Urinary bladder (tissue), 3 donors: ENCODE measurements at regions not wholly inside any gene's neighbourhood (a gene's known extent, or its start where the extent isn't known, plus 50 kb on each side); places are given as distances from the start of the nearest gene placed in this dataset.

Experiments
- DNase-seq: peaks from one replicate; pipeline ENCODE4 v3.0.0-alpha.2; 2015; ENCODE audit errors: extremely low spot score
- H3K27ac ChIP-seq: one replicate; pipeline ENCODE4 v1.5.1; 2013; ENCODE audit warnings: low read depth, mild to moderate bottlenecking, moderate library complexity
- H3K36me3 ChIP-seq: one replicate; pipeline ENCODE4 v1.6.1; 2013; ENCODE audit warnings: mild to moderate bottlenecking, moderate library complexity; ENCODE audit not compliant: insufficient read depth
- H3K4me1 ChIP-seq: one replicate; pipeline ENCODE4 v1.6.1; 2013; ENCODE audit warnings: mild to moderate bottlenecking, moderate library complexity; ENCODE audit not compliant: insufficient read depth
- H3K4me3 ChIP-seq: one replicate; pipeline ENCODE4 v1.5.1; 2013; ENCODE audit warnings: low read depth, low read length
- WGBS: extraction: QIAGEN DNeasy Blood & Tissue Kit; methylation state at CpG from one replicate; pipeline ENCODE4 v1.1.7; 2013; 5-methylcytosine and 5-hydroxymethylcytosine counted together
- donor health status: healthy with polysubstance abuse.
- donor health status: healthy.

GRCh38 chr12:30063435-30063945 is 279.7 kb upstream of the TMTC1 start:
- Histone ChIP-seq H3K36me3 (no peaks in the 10 kb centered on the region), H3K4me1 (no peaks in the 10 kb centered on the region), H3K27ac (no peak overlapping the region), H3K4me3 (no peak overlapping the region)
- DNase-seq = no peak

- no peak for DNase-seq
- Histone ChIP-seq H3K27ac (no peak overlapping the region), H3K36me3 (no peaks in the 10 kb centered on the region), H3K4me3 (no peak overlapping the region), H3K4me1 (no peaks in the 10 kb centered on the region)
- WGBS = 49% methylated on average over 2 of the region's 2 CpGs
These were observed 264.6 kb upstream of the TMTC1 start for GRCh38 chr12:30048371-30048770.

- no peaks in the 10 kb centered on the region for H3K4me1 ChIP-seq
- H3K27ac ChIP-seq = no peak overlapping the region
- 45% methylated on average over 5 of the region's 5 CpGs for WGBS
- no peaks in the 10 kb centered on the region for H3K36me3 ChIP-seq
- no peak overlapping the region for H3K4me3 ChIP-seq
- no peak for DNase-seq
These were observed 263.9 kb upstream of the TMTC1 start for GRCh38 chr12:30047516-30048254.

GRCh38 chr12:30046376-30046775 is 262.6 kb upstream of the TMTC1 start:
- no peak for DNase-seq
- no peaks in the 10 kb centered on the region for H3K36me3 ChIP-seq
- no peaks in the 10 kb centered on the region for H3K4me1 ChIP-seq
- 93% methylated on average over 2 of the region's 2 CpGs for WGBS
- H3K27ac ChIP-seq = no peak overlapping the region
- H3K4me3 ChIP-seq = no peak overlapping the region

- Histone ChIP-seq H3K36me3 (no peaks in the 10 kb centered on the region), H3K4me3 (no peak overlapping the region), H3K27ac (no peak overlapping the region), H3K4me1 (no peaks in the 10 kb centered on the region)
- 84% methylated on average over 1 of the region's 1 CpG for WGBS
- DNase-seq = no peak
These were observed 261.4 kb upstream of the TMTC1 start for GRCh38 chr12:30045171-30045570.

GRCh38 chr12:30044206-30044605 is 260.5 kb upstream of the TMTC1 start:
- Histone ChIP-seq H3K27ac (no peak overlapping the region), H3K4me3 (no peak overlapping the region), H3K4me1 (no peaks in the 10 kb centered on the region), H3K36me3 (no peaks in the 10 kb centered on the region)
- 94% methylated on average over 4 of the region's 4 CpGs for WGBS
- DNase-seq = no peak

GRCh38 chr12:30043151-30043847 is 259.6 kb upstream of the TMTC1 start:
- Histone ChIP-seq H3K4me3 (no peak overlapping the region), H3K27ac (no peak overlapping the region)

GRCh38 chr12:30041096-30041495 is 257.4 kb upstream of the TMTC1 start:
- WGBS = 27% methylated on average over 2 of the region's 2 CpGs
- no peaks in the 10 kb centered on the region for H3K4me1 ChIP-seq
- no peak overlapping the region for H3K4me3 ChIP-seq
- no peak for DNase-seq
- no peaks in the 10 kb centered on the region for H3K36me3 ChIP-seq
- H3K27ac ChIP-seq = no peak overlapping the region

More at GRCh38 chr12:30043151-30043847, 259.6 kb upstream of the TMTC1 start:
- WGBS = 88% methylated on average over 6 of the region's 6 CpGs
- Histone ChIP-seq H3K4me1 (no peaks in the 10 kb centered on the region), H3K36me3 (no peaks in the 10 kb centered on the region)
- no peak for DNase-seq

- no peak for DNase-seq
- no peaks in the 10 kb centered on the region for H3K4me1 ChIP-seq
- H3K27ac ChIP-seq = no peak overlapping the region
- WGBS = 93% methylated on average over 3 of the region's 3 CpGs
- H3K4me3 ChIP-seq = no peak overlapping the region
- no peaks in the 10 kb centered on the region for H3K36me3 ChIP-seq
These were observed 247.1 kb upstream of the TMTC1 start for GRCh38 chr12:30030693-30031374.

GRCh38 chr12:30026621-30027234 is 243.0 kb upstream of the TMTC1 start:
- Histone ChIP-seq H3K36me3 (no peaks in the 10 kb centered on the region), H3K4me3 (no peak overlapping the region), H3K27ac (no peak overlapping the region), H3K4me1 (no peaks in the 10 kb centered on the region)
- DNase-seq = no peak
- 94% methylated on average over 2 of the region's 2 CpGs for WGBS

- no peak for DNase-seq
- H3K4me3 ChIP-seq = no peak overlapping the region
- H3K27ac ChIP-seq = no peak overlapping the region
- no peaks in the 10 kb centered on the region for H3K4me1 ChIP-seq
- no peaks in the 10 kb centered on the region for H3K36me3 ChIP-seq
These were observed 241.6 kb upstream of the TMTC1 start for GRCh38 chr12:30025317-30025716.

- WGBS = 31% methylated on average over 2 of the region's 2 CpGs
- Histone ChIP-seq H3K4me1 (no peaks in the 10 kb centered on the region), H3K4me3 (no peak overlapping the region), H3K36me3 (no peaks in the 10 kb centered on the region), H3K27ac (no peak overlapping the region)
- no peak for DNase-seq
These were observed 239.4 kb upstream of the TMTC1 start for GRCh38 chr12:30023186-30023585.

- H3K4me3 ChIP-seq = no peak overlapping the region
- no peaks in the 10 kb centered on the region for H3K36me3 ChIP-seq
- H3K4me1 ChIP-seq = no peaks in the 10 kb centered on the region
- DNase-seq = no peak
- H3K27ac ChIP-seq = no peak overlapping the region
- 45% methylated on average over 2 of the region's 2 CpGs for WGBS
These were observed 237.5 kb upstream of the TMTC1 start for GRCh38 chr12:30021051-30021833.
